SK-N-SH treated with all-trans-retinoic acid at 6 μM for 48 hours (cell line): ENCODE measurements at regions not wholly inside any gene's neighbourhood (a gene's known extent, or its start where the extent isn't known, plus 50 kb on each side); places are given as distances from the start of the nearest gene placed in this dataset.

Experiments
- ATAC-seq: fragments of 200-7000 bp; cut with Tn5 transposase; 3 replicates; pipeline ENCODE4 v1.9.1; 2020; ENCODE audit warnings: mild to moderate bottlenecking, moderate library complexity
- ARNTL ChIP-seq: fragments of 450-650 bp; formaldehyde crosslinking; IDR thresholded peaks from 2 replicates; pipeline ENCODE4 v1.5.0; 2020; ENCODE audit warnings: low read depth, mild to moderate bottlenecking, moderate library complexity, borderline replicate concordance
- BACH2 ChIP-seq: fragments of 250-450 bp; sonication (Bioruptor Pico); IDR thresholded peaks from 2 replicates; pipeline ENCODE4 v1.9.0; 2021; ENCODE audit warnings: mild to moderate bottlenecking, borderline replicate concordance
- CREB5 ChIP-seq: fragments of 250-450 bp; sonication (Bioruptor Pico); IDR thresholded peaks from 2 replicates; pipeline ENCODE4 v1.5.1; 2020; ENCODE audit warnings: low read depth, mild to moderate bottlenecking, moderate library complexity
- CSDC2 ChIP-seq: fragments of 250-450 bp; sonication (Bioruptor Pico); IDR thresholded peaks from 2 replicates; pipeline ENCODE4 v1.5.0; 2020; ENCODE audit warnings: mild to moderate bottlenecking, moderate library complexity
- CSRNP3 ChIP-seq: fragments of 250-450 bp; sonication (Bioruptor Pico); IDR thresholded peaks from 2 replicates; pipeline ENCODE4 v1.5.1; 2021; ENCODE audit warnings: mild to moderate bottlenecking, moderate library complexity
- ESRRG ChIP-seq: fragments of 250-450 bp; sonication (Bioruptor Pico); IDR thresholded peaks from 2 replicates; pipeline ENCODE4 v1.6.1; 2021; ENCODE audit warnings: mild to moderate bottlenecking
- GLIS3 ChIP-seq: fragments of 250-450 bp; sonication (Bioruptor Pico); IDR thresholded peaks from 2 replicates; pipeline ENCODE4 v1.5.0; 2020; ENCODE audit warnings: mild to moderate bottlenecking, moderate library complexity
- ISL1 ChIP-seq: fragments of 250-450 bp; sonication (Bioruptor Pico); IDR thresholded peaks from 2 replicates; pipeline ENCODE4 v2.1.2; 2022; ENCODE audit warnings: mild to moderate bottlenecking, moderate library complexity
- OSR1 ChIP-seq: fragments of 250-450 bp; sonication (Bioruptor Pico); IDR thresholded peaks from 2 replicates; pipeline ENCODE4 v1.8.0; 2022; ENCODE audit warnings: moderate library complexity, mild to moderate bottlenecking, inconsistent platforms
- PATZ1 ChIP-seq: fragments of 250-450 bp; sonication (Bioruptor Pico); IDR thresholded peaks from 2 replicates; pipeline ENCODE4 v1.8.0; 2020; ENCODE audit warnings: mild to moderate bottlenecking, moderate library complexity, borderline replicate concordance
- POU6F1 ChIP-seq: fragments of 250-450 bp; sonication (Bioruptor Pico); IDR thresholded peaks from 2 replicates; pipeline ENCODE4 v1.8.0; 2021; ENCODE audit warnings: low read depth, mild to moderate bottlenecking, moderate library complexity, borderline replicate concordance
- PPARA ChIP-seq: fragments of 250-450 bp; sonication (Bioruptor Pico); IDR thresholded peaks from 2 replicates; pipeline ENCODE4 v1.5.0; 2020; ENCODE audit warnings: mild to moderate bottlenecking, borderline replicate concordance
- RARB ChIP-seq: fragments of 250-450 bp; sonication (Bioruptor Pico); IDR thresholded peaks from 2 replicates; pipeline ENCODE4 v1.8.0; 2021; ENCODE audit warnings: mild to moderate bottlenecking, moderate library complexity
- SNAI2 ChIP-seq: fragments of 250-450 bp; sonication (Bioruptor Pico); IDR thresholded peaks from 2 replicates; pipeline ENCODE4 v1.5.0; 2020; ENCODE audit warnings: mild to moderate bottlenecking, moderate library complexity
- TCF4 ChIP-seq: fragments of 250-450 bp; sonication (Bioruptor Pico); IDR thresholded peaks from 2 replicates; pipeline ENCODE4 v1.8.0; 2021; ENCODE audit warnings: mild to moderate bottlenecking, moderate library complexity, borderline replicate concordance
- TOX ChIP-seq: fragments of 250-450 bp; sonication (Bioruptor Pico); IDR thresholded peaks from 2 replicates; pipeline ENCODE4 v1.8.0; 2021; ENCODE audit warnings: mild to moderate bottlenecking, moderate library complexity, borderline replicate concordance
- TSHZ2 ChIP-seq: fragments of 250-450 bp; sonication (Bioruptor Pico); IDR thresholded peaks from 2 replicates; pipeline ENCODE4 v1.5.0; 2020; ENCODE audit warnings: mild to moderate bottlenecking, moderate library complexity
- ZFP3 ChIP-seq: fragments of 250-450 bp; sonication (Bioruptor Pico); IDR thresholded peaks from 2 replicates; pipeline ENCODE4 v1.5.0; 2020; ENCODE audit warnings: mild to moderate bottlenecking, moderate library complexity
- ZFP30 ChIP-seq: fragments of 450-650 bp; formaldehyde crosslinking; IDR thresholded peaks from 2 replicates; pipeline ENCODE4 v1.5.0; 2022; ENCODE audit warnings: mild to moderate bottlenecking, moderate library complexity
- ZNF565 ChIP-seq: fragments of 450-650 bp; formaldehyde crosslinking; conservative IDR thresholded peaks from 2 replicates; pipeline ENCODE4 v1.5.0; 2020; ENCODE audit warnings: low read depth, mild to moderate bottlenecking, moderate library complexity
- ZNF70 ChIP-seq: fragments of 450-650 bp; formaldehyde crosslinking; IDR thresholded peaks from 2 replicates; pipeline ENCODE4 v1.5.0; 2020; ENCODE audit warnings: mild to moderate bottlenecking, moderate library complexity
- ZNF8 ChIP-seq: fragments of 450-650 bp; formaldehyde crosslinking; IDR thresholded peaks from 2 replicates; pipeline ENCODE4 v1.5.0; 2020; ENCODE audit warnings: mild to moderate bottlenecking, moderate library complexity

- no peak for ATAC-seq
- no peak for TF ChIP-seq CSRNP3
Measured at GRCh38 chr4:53785996-53786395, 194.7 kb upstream of the LNX1 start.

- ATAC-seq = no peak
- TF ChIP-seq TCF4 (CRISPR knock-in tag) = no peak
- TF ChIP-seq ZNF8 (CRISPR knock-in tag) = no peak
- TF ChIP-seq BACH2 (CRISPR knock-in tag) = no peak
- TF ChIP-seq ZFP3 (CRISPR knock-in tag) = no peak
- no peak for TF ChIP-seq GLIS3
- no peak for TF ChIP-seq ESRRG
- TF ChIP-seq ZNF565 (CRISPR knock-in tag) = no peak
Measured at GRCh38 chr4:53784112-53784511, 192.8 kb upstream of the LNX1 start.

GRCh38 chr4:53783208-53783859 is 192.0 kb upstream of the LNX1 start:
- TF ChIP-seq ISL1 (CRISPR knock-in tag) (no peak), CSDC2 (CRISPR knock-in tag) (no peak), SNAI2 (CRISPR knock-in tag) (no peak), TOX (CRISPR knock-in tag) (no peak), PATZ1 (CRISPR knock-in tag) (no peak)
- ATAC-seq = no peak

- TF ChIP-seq ARNTL = no peak
- TF ChIP-seq PATZ1 (CRISPR knock-in tag) = no peak
- no peak for TF ChIP-seq CREB5
- TF ChIP-seq TOX (CRISPR knock-in tag) = no peak
- TF ChIP-seq SNAI2 (CRISPR knock-in tag) = no peak
- no peak for TF ChIP-seq RARB
- no peak for TF ChIP-seq GLIS3
- no peak for TF ChIP-seq POU6F1 (CRISPR knock-in tag)
- TF ChIP-seq ESRRG = no peak
- no peak for TF ChIP-seq CSRNP3
- no peak for TF ChIP-seq ZFP30 (CRISPR knock-in tag)
- TF ChIP-seq OSR1 (CRISPR knock-in tag) = no peak
- no peak for TF ChIP-seq PPARA (CRISPR knock-in tag)
- no peak for TF ChIP-seq ZFP3 (CRISPR knock-in tag)
- TF ChIP-seq ZNF70 (CRISPR knock-in tag) = no peak
- no peak for TF ChIP-seq ZNF8 (CRISPR knock-in tag)
- TF ChIP-seq ISL1 (CRISPR knock-in tag) = no peak
- TF ChIP-seq TSHZ2 (CRISPR knock-in tag) = no peak
- no peak for ATAC-seq
Measured at GRCh38 chr4:53782458-53782845, 191.2 kb upstream of the LNX1 start.
